ENCODE measurements at regions not wholly inside any gene's neighbourhood (a gene's known extent, or its start where the extent isn't known, plus 50 kb on each side); places are given as distances from the start of the nearest gene placed in this dataset.

DNA sequence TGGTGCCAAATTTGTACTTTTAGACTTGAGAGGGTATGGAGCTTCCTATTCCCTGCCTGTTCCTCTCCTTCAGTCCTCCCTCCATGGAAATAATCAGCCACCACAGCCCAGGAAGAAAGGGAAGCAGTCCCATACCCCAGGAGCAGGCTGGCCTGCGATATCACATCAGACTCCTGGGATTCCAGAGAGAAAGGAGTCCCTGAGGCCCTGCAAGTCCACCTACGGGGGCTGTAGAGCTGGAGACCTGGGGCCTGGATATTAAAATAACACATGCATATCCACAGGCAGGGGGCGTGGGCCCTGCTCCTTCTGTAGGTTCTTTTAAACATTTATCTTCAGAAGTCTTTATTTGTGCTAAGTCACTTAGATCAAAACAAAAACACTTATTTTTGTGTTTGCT lies 117.2 kb downstream of the TMEM174 start:
- TF ChIP-seq, protein P1, sequence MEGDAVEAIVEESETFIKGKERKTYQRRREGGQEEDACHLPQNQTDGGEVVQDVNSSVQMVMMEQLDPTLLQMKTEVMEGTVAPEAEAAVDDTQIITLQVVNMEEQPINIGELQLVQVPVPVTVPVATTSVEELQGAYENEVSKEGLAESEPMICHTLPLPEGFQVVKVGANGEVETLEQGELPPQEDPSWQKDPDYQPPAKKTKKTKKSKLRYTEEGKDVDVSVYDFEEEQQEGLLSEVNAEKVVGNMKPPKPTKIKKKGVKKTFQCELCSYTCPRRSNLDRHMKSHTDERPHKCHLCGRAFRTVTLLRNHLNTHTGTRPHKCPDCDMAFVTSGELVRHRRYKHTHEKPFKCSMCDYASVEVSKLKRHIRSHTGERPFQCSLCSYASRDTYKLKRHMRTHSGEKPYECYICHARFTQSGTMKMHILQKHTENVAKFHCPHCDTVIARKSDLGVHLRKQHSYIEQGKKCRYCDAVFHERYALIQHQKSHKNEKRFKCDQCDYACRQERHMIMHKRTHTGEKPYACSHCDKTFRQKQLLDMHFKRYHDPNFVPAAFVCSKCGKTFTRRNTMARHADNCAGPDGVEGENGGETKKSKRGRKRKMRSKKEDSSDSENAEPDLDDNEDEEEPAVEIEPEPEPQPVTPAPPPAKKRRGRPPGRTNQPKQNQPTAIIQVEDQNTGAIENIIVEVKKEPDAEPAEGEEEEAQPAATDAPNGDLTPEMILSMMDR (IDR thresholded peaks at IDR 0.05; ENCODE audit: low read depth, low read length, poor library complexity, severe bottlenecking): no peak
- no peak for TF ChIP-seq EZH2phosphoT487 (IDR thresholded peaks at IDR 0.05; ENCODE audit: borderline replicate concordance, low read length)
